GM19438 (cell line): ENCODE measurements at regions not wholly inside any gene's neighbourhood (a gene's known extent, or its start where the extent isn't known, plus 50 kb on each side); places are given as distances from the start of the nearest gene placed in this dataset.
"Not testable (repeated sequence)": the region's sequence is repeated elsewhere in the genome, so short reads cannot be mapped to it uniquely, and the experiment has no call there.

Experiments used
- ATAC-seq: cut with Tn5 transposase; IDR thresholded peaks from one replicate; pipeline ENCODE4 v1.9.1; 2021; ENCODE audit warnings: low read depth; ENCODE audit not compliant: unreplicated experiment

GRCh38 chrX:2640436-2641150 is 50.5 kb upstream of the CD99 start:
- ATAC-seq, result no peak

GRCh38 chrX:2638279-2638678 is 52.8 kb upstream of the CD99 start:
- no peak for ATAC-seq

GRCh38 chrX:2635342-2635741 is 55.8 kb upstream of the CD99 start:
- no peak for ATAC-seq

GRCh38 chrX:2632533-2633504 is 58.3 kb upstream of the CD99 start:
- no peak for ATAC-seq

GRCh38 chrX:2631743-2632532 is 59.2 kb upstream of the CD99 start:
- ATAC-seq, result no peak

- not testable (repeated sequence) for ATAC-seq
These were observed 60.0 kb upstream of the CD99 start for GRCh38 chrX:2630935-2631742.

GRCh38 chrX:2630008-2630934 is 60.8 kb upstream of the CD99 start:
- ATAC-seq, result not testable (repeated sequence)

GRCh38 chrX:2629316-2630007 is 61.6 kb upstream of the CD99 start:
- no peak for ATAC-seq

- ATAC-seq, result no peak
These were observed 62.3 kb upstream of the CD99 start for GRCh38 chrX:2628751-2629315.

GRCh38 chrX:2627272-2627867 is 63.7 kb upstream of the CD99 start:
- ATAC-seq, result no peak

GRCh38 chrX:2626750-2627149 is 64.3 kb upstream of the CD99 start:
- ATAC-seq, result no peak

GRCh38 chrX:2620576-2620975 is 70.5 kb upstream of the CD99 start:
- ATAC-seq, result no peak

- ATAC-seq, result no peak
These were observed 72.6 kb upstream of the CD99 start for GRCh38 chrX:2618516-2618915.

GRCh38 chrX:2614911-2615310 is 76.2 kb upstream of the CD99 start:
- no peak for ATAC-seq

GRCh38 chrX:2610246-2611170 is 80.6 kb upstream of the CD99 start:
- ATAC-seq, result no peak

GRCh38 chrX:2609431-2610238 is 81.5 kb upstream of the CD99 start:
- ATAC-seq, result peak; percentile 42
